GM19043 (cell line): ENCODE measurements at regions not wholly inside any gene's neighbourhood (a gene's known extent, or its start where the extent isn't known, plus 50 kb on each side); places are given as distances from the start of the nearest gene placed in this dataset.
A peak's percentile ranks its signal among the peaks of the same experiment; 100 is the strongest.
"Not testable (repeated sequence)": the region's sequence is repeated elsewhere in the genome, so short reads cannot be mapped to it uniquely, and the experiment has no call there.

Experiments used
- ATAC-seq: cut with Tn5 transposase; IDR thresholded peaks from one replicate; pipeline ENCODE4 v1.9.1; 2021; ENCODE audit warnings: low read depth; ENCODE audit not compliant: unreplicated experiment

DNA sequence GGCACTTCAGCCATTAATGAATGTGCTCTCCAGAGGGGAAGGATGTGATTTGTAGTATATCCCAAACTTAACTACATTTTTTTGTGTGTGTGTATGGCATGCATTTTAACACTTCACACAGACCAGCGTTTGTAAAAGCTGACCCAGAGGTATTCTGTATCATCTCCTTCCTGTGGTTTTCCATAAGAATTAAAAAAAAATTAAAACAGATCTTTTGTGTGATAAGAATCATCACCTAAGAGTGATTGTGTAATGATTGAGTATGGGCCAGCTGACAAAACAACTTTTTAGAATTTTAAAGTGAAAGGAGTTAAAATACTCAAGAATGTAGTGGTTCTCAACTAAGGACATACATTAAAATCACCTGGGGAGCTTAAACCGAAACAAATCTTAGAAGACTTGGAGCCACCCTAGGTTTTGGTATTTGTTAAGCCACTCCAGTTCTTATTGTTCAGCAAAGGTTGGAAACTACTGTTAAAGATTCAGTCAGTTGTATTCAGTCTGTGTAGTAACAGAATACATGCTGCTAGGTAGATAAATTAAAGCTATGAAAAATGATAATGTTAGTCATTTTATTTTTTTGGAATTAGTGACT lies 120.1 kb downstream of the HAUS1 start:
- no peak for ATAC-seq

DNA sequence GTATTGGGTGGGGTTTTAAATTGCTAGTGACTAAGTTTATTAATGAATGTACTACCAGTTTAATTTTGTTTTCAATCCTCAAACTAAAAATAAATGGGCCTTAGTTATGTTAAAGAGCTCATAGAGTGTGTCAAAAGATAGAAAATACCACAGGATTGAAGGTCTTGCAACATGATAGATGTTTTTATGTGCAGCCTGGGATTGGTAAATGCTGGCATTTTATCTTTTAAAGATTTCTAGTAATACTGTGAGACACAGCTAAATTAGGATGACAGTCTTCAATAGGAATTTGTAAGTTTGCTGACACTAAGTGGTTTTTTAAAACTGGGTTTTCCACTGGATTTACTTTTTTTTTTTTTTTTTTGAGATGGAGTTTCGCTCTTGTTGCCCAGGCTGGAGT lies 122.3 kb downstream of the HAUS1 start:
- no peak for ATAC-seq

DNA sequence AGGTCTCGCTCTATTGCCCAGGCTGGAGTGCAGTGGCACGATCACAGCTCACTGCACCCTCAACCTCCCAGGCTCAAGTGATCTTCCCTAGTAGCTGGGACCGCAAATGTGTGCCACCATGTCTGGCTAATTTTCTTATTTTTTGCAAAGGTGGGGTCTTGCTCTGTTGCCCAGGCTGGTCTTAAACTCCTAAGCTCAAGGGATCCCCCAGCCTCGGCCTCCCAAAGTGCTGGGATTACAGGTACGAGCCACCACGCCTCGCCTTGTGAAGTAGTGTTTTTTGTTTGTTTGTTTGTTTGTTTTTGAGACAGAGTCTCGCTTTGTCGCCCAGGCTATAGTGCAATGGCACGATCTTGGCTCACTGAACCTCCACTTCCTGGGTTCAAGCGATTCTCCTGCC lies 125.5 kb downstream of the HAUS1 start:
- not testable (repeated sequence) for ATAC-seq

DNA sequence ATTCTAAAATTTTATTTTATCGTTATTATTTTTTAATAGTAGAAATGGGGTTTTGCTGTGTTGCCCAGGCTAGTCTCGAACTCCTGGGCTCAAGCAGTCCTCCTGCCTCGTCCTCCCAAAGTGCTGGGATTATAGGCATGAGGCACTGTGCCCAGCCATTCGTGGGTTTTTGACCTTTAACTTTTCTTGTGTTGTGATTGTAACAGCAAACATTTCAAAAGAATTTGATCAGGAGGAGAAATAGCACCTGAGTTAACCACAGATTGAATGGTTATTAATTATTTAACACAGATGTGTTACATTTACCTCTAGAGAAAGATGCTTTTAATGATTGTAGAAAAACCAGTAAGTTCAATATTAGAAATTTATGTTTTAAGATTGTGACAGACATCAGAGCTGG lies 132.0 kb downstream of the HAUS1 start:
- ATAC-seq = no peak

DNA sequence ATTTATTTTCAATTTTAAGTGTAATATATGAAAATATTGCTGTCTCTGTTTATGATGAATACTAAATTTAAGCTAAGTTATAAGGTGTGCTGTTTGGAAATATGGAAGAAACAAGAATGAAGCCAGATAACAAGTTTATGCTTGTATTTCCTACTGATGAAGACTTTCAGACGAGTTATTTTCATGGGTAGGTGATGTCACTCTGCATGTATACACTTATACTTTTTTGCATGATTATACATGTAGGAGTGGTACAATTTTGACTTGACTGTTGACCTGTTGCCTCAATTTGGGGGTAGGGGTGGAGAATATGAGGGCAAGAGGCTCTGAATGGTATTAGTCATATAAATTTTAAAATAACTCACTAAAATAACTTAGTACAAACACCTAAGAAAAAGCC lies 133.7 kb downstream of the HAUS1 start:
- no peak for ATAC-seq

DNA sequence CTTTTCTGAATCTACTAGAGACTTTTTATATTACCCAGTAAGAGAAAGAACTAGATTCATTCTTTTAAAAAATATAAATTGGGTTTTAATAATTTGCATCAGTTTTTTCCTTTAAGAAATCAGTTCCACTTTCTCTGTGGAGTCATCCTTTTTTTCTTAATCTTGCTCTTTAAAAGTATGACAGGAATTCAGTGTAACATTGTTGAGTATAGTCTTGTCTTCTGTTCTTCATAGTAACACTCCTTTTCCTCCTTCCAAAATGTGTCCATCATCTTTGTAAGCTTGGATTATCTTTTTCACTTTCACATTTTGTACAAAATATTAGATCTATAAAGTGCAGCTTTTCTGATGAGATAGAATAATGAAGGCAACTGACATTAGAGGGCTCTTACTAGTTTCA lies 135.4 kb downstream of the HAUS1 start:
- ATAC-seq = no peak

DNA sequence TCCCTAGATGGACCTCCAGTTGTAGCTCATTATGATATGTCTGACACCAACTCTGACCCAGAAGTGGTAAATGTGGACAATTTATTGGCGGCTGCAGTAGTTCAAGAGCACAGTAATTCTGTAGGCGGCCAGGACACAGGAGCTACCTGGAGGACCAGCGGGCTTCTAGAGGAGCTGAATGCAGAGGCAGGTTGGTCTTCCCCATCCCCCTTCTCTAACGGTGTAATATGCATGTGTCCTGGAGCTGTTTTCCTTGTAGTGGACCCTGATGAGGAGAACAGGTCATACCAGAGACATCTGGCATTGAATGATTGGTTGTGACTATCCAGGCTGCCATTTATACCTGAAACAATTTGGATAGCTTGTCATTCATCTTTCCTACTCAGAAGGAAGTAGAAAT lies 135.8 kb downstream of the HAUS1 start:
- no peak for ATAC-seq

DNA sequence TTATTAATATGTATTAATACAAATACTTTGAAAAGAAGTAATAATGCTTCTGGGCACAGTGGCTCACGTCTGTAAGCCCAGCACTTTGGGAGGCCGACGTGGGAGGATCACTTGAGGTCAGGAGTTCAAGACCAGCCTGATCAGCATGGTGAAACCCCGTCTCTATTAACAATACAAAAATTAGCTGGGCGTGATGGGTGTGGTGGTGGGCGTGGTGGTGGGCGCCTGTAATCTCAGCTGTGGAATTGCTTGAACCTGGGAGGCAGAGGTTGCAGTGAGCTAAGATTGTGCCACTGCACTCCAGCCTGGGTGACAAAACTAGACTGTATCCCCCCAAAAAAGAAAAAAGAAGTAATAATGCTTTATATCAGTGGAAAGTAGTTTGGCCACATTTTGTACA lies 137.2 kb downstream of the HAUS1 start:
- ATAC-seq = not testable (repeated sequence)

DNA sequence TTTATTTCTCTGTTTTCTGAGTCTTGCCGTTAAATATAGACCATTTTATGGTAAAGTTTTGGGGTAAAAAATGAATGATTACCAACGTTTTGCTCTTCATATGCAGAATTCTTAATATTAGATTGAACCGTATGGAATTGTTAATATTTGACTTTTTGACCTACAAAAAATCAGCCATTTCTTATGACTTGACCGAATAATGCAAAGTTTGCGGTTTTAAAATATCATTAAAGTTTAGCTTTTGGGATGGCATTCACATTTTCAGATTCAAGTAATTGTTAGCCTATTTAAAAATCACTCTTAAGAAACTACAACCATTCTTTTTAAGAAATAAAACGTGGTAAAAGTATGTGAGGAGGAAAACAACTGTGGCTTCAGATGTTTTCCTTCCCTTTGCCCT lies 138.0 kb downstream of the HAUS1 start:
- no peak for ATAC-seq

DNA sequence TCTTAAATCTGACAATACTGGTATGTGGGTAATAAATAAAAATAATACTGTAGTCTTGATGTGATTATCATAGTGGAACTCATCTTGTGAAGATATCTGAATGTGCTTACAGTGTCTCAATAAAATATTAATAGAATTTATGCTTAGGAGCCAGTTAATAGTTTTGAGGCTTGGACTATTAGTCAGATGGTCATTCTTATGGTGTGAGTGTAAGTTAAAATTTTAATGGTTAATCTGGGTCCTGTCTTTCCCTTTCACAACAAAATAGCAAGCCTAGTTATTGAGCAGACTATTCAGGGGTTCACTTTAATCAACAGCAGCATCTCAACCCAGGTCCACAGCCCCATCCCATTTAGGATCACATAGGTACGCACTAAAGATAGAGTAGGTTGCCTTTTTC lies 138.9 kb downstream of the HAUS1 start:
- no peak for ATAC-seq

DNA sequence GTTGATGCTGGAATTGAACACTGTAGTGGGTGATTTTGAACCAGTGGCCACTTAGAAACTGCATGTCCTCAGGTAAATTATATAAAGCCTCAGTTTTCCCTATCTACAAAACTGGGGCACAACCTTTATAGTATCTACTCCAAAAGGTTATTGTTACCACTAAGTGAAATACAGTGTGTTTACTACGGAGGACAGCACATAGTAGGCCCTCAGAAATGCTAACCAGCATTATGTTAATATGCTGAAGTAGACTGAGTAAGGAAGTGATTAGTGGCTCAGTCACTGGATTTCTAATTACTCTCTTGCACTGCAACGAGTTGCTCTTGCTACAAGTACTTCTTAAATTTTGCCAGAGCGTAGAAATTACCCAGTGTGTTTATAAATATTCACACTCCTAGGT lies 139.5 kb downstream of the HAUS1 start:
- no peak for ATAC-seq

DNA sequence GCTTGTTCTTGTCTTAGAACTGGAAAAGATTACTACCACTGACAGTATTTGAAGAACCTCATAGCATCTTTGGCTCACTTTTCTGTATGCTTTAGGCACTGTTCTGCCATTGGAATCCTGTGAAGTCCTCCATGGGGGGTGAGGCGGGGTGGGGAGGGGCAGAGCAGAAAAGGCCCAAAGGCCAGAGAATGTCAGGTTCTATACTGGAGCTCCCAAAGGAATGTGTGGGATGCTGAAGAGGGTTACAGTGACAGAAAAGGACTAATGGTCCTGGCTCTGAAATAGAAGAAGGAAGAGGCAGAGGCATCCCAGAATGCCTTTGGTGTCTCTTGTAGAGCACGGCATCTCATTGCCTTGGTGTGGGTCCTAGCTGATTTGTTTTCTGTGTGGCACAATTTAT lies 141.9 kb downstream of the HAUS1 start:
- no peak for ATAC-seq

DNA sequence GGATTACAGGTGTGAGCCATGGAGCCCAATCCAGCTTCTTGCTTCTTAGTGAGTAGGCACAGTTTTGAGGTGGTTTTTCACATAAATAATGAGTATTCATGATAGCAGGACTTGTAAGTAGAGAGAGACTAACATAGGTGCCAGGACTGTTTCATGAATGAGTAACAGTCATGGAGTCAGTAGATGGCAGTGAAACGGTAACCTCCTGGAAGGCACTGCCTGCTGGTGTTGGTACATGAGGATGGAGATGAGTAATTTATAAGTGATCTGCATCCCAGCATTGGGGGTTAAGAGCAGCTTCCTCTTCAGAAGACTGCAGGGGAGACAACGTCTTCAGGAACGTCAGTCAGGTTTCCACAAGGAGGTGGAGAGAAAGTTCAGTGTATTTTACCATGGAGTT lies 143.8 kb downstream of the HAUS1 start:
- ATAC-seq = no peak

DNA sequence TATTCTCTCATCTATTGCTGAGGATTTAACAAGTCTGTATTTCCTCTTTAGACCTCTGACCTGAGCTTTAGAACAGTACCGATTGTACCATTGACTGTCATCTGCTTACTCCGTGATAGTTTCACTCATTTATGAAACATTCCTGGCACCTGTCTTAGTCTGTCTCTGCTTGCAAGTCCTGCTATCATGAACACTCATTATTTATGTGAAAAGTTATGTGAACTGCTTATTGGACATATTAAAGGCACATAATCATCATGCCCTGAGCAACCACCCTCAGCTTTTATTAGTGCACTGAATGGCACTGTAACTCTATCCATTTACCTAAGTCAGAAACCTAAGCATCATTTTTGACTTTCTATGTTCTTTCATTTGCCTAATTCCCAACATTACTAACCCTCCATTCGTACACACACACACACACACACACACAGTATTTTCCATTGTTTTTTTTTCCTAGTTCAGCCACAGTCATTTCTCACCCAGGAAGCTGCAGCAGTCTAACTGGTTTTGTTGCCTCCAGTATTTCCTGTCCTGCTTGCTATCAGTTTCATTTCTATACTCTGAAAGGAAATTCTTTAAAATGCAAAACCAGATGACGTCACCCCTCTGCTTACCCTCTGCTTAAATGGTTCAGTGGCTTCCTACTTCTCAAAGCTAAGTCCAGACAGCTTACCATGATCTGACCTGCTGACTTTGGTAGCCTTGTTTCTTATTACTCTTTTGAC lies 146.1 kb downstream of the HAUS1 start:
- ATAC-seq = peak; percentile 97

DNA sequence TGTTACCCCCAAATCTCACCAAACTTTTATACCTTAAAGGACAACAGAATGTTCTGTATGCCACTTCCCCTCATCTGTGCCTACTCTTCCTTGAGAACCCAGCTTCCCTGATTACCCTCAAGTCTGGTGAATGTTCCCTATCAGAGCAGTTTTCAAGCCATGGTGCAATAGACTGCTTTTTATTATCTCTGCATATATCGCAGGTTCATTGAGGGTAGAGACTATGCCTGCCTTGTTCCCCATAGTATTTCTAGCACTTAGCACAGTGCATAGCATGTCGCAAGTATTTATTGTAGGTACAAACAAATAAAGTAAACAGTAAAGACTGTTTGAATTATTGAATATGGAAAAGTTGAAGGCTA lies 146.6 kb downstream of the HAUS1 start:
- ATAC-seq = peak; percentile 8

DNA sequence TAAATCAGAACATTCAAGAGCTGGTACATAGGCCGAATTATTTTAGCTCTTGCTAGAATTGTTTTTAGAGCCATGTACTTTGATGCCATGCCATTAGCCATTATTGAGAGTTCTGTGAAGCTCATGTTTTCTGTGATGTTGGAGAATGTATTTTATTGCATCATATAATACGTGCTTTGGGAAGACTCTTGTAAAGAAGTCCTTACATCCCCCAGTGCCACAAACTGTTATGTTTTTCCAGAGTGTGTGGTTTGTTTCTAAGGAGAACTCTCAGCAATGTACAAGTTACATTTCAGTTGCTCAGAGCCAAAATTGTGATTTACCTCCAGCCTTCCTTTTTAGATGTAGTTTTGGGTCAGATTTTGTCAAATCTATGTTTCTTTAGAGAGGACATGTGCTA lies 148.6 kb downstream of the HAUS1 start:
- ATAC-seq = no peak

DNA sequence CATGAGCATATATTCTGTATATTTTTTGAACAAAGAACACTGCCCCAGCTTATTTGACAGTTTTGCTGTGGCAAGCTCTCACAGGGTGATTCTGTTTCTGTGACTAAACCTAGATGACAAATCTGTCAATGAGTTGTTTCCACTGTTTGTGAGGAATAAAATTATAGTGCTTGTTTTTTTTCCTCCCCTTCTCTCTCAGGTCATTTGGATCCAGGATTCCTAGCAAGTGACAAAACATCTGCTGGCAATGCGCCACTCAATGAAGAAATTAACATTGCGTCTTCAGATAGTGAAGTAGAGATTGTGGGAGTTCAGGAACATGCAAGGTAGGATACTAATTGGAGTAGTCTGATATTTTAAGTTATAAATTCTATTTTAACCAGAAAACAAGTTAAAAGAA lies 149.3 kb downstream of the HAUS1 start:
- ATAC-seq = no peak

DNA sequence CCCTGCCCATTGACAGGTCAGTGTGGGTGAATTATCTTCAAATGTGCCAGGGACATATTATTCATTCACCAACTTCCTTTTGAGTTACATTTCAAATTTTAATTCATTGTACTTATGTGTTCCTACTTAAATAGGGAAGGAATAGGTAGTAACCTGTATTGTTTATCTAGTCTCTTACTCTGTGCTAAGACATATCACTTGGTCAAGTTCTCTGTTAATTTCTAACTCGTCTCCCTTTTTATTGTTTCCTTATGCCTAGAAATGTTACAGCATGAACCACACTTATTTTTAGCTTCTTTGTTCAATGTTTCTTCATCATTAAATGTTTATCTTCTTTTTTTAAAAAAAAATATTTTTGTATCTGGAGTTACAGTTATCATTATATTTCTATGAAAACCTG lies 151.9 kb downstream of the HAUS1 start:
- ATAC-seq = no peak

DNA sequence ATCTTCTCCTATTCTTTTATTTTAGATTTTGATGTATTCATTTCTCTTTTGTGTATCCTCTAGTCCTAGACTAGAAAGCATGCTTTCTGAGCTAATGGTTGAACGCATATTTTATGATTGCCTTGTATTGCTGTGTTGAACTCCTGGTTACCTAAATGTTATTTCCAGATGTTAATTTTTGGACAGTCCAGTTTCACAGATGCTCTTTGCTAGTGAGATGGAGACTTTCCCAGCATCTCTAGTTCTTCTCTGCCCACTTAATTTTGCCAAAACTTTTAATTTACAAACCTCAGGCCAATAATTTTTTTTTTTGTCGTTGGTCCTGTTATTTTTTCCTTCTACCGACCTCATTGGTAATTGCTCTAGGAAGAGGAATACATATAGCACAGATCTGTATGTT lies 153.2 kb downstream of the HAUS1 start:
- no peak for ATAC-seq

DNA sequence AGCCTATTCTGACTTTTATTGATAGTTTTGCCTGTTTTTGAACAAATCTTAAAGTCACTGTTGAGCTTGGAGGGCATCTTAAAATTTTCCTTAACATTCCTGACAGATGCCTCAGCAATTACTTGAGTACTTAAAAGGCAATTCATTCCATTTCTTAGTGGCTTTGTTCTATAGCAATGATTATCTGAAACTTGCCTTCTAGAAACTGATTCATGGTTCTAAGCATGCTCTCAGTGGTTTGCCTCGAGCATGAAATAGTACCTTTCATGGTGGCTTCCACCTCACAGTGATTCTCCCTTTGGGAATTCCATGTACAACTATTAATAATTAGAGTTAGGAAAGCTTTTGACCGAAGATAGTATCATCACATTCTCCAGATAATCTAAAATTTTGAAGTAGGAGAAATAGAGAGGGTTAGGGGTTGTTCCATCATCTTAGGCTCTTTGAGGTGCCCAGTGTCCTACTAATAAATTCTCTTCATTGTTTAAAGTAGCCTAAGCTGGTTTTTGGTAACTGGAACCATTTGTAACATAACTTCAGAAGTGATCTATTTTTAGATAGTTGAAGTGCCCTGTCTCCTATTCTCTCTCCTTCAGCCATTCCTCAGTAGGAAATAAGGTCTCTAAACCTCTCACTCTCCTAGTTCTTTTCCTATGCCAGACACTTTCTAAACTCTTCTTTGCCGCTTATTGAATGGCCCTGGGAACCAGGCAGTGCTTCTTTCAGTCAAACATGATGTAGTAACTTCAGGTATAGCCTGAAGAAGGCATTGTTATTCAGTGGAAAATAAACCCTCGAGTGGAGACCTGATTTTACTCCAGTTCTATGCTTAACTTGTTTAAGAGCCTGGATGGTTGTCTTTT lies 156.1 kb downstream of the HAUS1 start:
- no peak for ATAC-seq

DNA sequence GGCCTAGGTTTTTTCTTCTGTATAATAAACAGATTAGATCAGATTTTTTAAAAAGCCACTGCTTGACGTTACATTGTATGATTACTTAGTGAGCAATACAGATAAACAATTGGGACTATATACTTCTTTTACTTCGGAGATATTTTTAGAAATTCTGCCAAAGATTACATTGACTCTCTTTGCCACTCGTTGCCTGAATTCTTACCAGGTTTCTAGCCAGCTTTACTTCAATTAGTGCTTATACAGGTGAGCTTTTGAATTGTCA lies 156.6 kb downstream of the HAUS1 start:
- no peak for ATAC-seq

DNA sequence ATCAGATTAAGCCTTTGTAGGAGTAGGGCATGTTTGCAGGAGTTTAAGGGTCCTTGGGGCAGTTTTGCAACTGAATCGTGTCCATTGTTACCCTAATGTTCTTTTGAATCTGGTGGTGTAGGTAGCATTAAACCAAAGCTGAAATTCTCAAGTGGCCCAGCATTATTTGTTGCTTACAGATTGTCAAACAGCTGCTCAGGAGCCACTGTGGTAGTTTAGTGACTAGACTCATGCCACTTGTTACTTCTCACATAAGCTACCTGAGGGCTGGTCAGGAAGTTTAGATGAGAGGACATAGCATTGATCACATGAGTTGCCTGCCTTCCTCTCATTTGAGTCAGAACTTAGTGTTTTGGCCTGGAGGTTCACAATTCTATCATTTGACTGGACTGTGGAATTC lies 157.6 kb downstream of the HAUS1 start:
- no peak for ATAC-seq
